OCI-LY1 (cell line): ENCODE measurements at regions not wholly inside any gene's neighbourhood (a gene's known extent, or its start where the extent isn't known, plus 50 kb on each side); places are given as distances from the start of the nearest gene placed in this dataset.

Experiments used
- EZH2 ChIP-seq: fragments of 200-600 bp; sonication (generic), shearing (Covaris generic); IDR thresholded peaks from 2 replicates; pipeline ENCODE4 v1.8.0; 2017; ENCODE audit warnings: borderline replicate concordance, mixed run types, mild to moderate bottlenecking, antibody characterized with exemption, low read length, moderate library complexity, mixed read lengths
- TF ChIP-seq, protein P1 (sequence below): fragments of 200-600 bp; sonication (generic), shearing (Covaris generic); IDR thresholded peaks from 2 replicates; pipeline ENCODE4 v1.5.1; 2017; ENCODE audit warnings: mild to moderate bottlenecking, antibody characterized with exemption, low read length, moderate library complexity, mixed read lengths

DNA sequence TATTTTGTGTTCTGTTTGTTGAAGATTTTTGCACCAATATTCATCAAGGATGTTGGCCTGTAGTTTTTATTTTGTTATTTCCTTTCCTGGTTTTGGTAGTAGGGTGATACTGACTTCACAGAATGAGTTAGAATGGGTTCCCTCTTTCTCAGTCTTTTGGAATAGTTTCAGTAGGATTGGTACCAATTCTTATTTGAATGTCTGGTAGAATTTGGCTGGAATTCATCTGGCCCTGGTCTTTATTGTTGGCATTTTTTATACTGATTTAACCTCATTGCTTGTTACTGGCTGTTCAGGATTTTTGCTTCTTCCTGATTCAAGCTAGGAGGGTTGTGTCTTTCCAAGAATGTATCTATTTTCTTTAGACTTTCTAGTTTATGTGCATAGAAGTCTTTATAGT lies 263.7 kb downstream of the SOX11 start:
- TF ChIP-seq, protein P1, sequence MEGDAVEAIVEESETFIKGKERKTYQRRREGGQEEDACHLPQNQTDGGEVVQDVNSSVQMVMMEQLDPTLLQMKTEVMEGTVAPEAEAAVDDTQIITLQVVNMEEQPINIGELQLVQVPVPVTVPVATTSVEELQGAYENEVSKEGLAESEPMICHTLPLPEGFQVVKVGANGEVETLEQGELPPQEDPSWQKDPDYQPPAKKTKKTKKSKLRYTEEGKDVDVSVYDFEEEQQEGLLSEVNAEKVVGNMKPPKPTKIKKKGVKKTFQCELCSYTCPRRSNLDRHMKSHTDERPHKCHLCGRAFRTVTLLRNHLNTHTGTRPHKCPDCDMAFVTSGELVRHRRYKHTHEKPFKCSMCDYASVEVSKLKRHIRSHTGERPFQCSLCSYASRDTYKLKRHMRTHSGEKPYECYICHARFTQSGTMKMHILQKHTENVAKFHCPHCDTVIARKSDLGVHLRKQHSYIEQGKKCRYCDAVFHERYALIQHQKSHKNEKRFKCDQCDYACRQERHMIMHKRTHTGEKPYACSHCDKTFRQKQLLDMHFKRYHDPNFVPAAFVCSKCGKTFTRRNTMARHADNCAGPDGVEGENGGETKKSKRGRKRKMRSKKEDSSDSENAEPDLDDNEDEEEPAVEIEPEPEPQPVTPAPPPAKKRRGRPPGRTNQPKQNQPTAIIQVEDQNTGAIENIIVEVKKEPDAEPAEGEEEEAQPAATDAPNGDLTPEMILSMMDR, result no peak
- no peak for TF ChIP-seq EZH2
